Activated CD8-positive, alpha-beta memory T cell treated with anti-CD3 and anti-CD28 coated beads, Interleukin-2, amount 10 ng/mL, durations not matched to agents 7 days and 5 days (primary cell): ENCODE measurements at regions not wholly inside any gene's neighbourhood (a gene's known extent, or its start where the extent isn't known, plus 50 kb on each side); places are given as distances from the start of the nearest gene placed in this dataset.

Source experiments
- ATAC-seq: fragments of 150-1000 bp; cut with Tn5 transposase; one replicate; pipeline ENCODE4 v1.10.0; 2021; ENCODE audit warnings: moderate library complexity
- CTCF ChIA-PET: fragments of 350-600 bp; sonication (Branson Sonifier 250); formaldehyde crosslinking; loops from one replicate; lab custom pipeline; 2021; ENCODE audit warnings: antibody characterized with exemption; lab: Charles Lee
- DNase-seq: peaks from one replicate; pipeline ENCODE4 v3.0.0-alpha.2; 2020
- H3K27ac Mint-ChIP-seq: one replicate; pipeline ENCODE4 v1.8.0; 2021; ENCODE audit warnings: mild to moderate bottlenecking, mixed read lengths
- H3K27me3 Mint-ChIP-seq: one replicate; pipeline ENCODE4 v1.8.0; 2021; ENCODE audit warnings: mixed read lengths
- H3K36me3 Mint-ChIP-seq: one replicate; pipeline ENCODE4 v1.8.0; 2021; ENCODE audit warnings: mild to moderate bottlenecking, mixed read lengths
- H3K4me1 Mint-ChIP-seq: one replicate; pipeline ENCODE4 v1.8.0; 2021; ENCODE audit warnings: mixed read lengths
- H3K4me3 Mint-ChIP-seq: one replicate; pipeline ENCODE4 v1.8.0; 2021; ENCODE audit warnings: mild to moderate bottlenecking, moderate library complexity, mixed read lengths
- H3K9me3 Mint-ChIP-seq: one replicate; pipeline ENCODE4 v1.8.0; 2022; ENCODE audit warnings: low read depth, mixed read lengths

- no peaks in the 10 kb centered on the region for H3K9me3 Mint-ChIP-seq
- H3K4me1 Mint-ChIP-seq, result no peaks in the 10 kb centered on the region
- no peaks in the 10 kb centered on the region for H3K36me3 Mint-ChIP-seq
- DNase-seq (no peak), ATAC-seq (no peak)
- no peak overlapping the region for H3K4me3 Mint-ChIP-seq
- peaks cover 13% of the 10 kb centered on the region for H3K27me3 Mint-ChIP-seq
- CTCF ChIA-PET, result no interaction called here
- H3K27ac Mint-ChIP-seq, result no peak overlapping the region
Measured at GRCh38 chr10:94197241-94197640, 165.5 kb downstream of the NOC3L start.

- no peaks in the 10 kb centered on the region for H3K36me3 Mint-ChIP-seq
- H3K9me3 Mint-ChIP-seq, result no peaks in the 10 kb centered on the region
- no peak overlapping the region for H3K27ac Mint-ChIP-seq
- DNase-seq (no peak), ATAC-seq (no peak)
- no peak overlapping the region for H3K4me3 Mint-ChIP-seq
- no peaks in the 10 kb centered on the region for H3K4me1 Mint-ChIP-seq
- peaks cover 19% of the 10 kb centered on the region for H3K27me3 Mint-ChIP-seq
- CTCF ChIA-PET, result no interaction called here
Measured at GRCh38 chr10:94198324-94198723, 164.4 kb downstream of the NOC3L start.

DNA sequence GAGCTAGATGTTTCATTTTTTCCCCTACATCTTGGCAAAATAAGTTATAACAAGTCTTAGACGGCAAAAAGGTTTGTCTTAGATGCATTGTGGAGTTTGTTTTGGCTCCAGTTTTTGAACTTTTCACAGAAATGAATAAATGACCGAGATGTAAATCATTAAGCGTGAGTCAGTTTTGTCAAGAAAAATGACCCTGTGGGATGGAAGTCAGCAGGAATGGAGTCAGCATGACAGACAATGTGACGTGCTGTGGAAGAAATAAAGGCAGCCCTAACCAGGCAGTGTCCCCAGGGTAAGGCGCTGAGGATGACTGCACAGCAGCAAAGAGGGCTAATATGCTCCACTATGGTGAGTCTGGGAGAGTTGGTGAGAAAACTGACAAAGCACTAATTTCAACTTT, 163.2 kb downstream of the NOC3L start:
- Mint-ChIP-seq H3K4me1 (no peaks in the 10 kb centered on the region), H3K4me3 (no peak overlapping the region), H3K36me3 (no peaks in the 10 kb centered on the region), H3K27ac (no peak overlapping the region), H3K27me3 (peaks cover 17% of the 10 kb centered on the region), H3K9me3 (no peaks in the 10 kb centered on the region)
- ATAC-seq, result no peak
- CTCF ChIA-PET, result no interaction called here
- DNase-seq, result no peak

- H3K27me3 Mint-ChIP-seq, result peaks cover 14% of the 10 kb centered on the region
- no peaks in the 10 kb centered on the region for H3K4me1 Mint-ChIP-seq
- H3K4me3 Mint-ChIP-seq, result no peak overlapping the region
- DNase-seq, result no peak
- H3K9me3 Mint-ChIP-seq, result no peaks in the 10 kb centered on the region
- H3K27ac Mint-ChIP-seq, result no peak overlapping the region
- CTCF ChIA-PET, result no interaction called here
- no peak for ATAC-seq
- H3K36me3 Mint-ChIP-seq, result no peaks in the 10 kb centered on the region
Measured at GRCh38 chr10:94200146-94200837, 162.4 kb downstream of the NOC3L start.

DNA sequence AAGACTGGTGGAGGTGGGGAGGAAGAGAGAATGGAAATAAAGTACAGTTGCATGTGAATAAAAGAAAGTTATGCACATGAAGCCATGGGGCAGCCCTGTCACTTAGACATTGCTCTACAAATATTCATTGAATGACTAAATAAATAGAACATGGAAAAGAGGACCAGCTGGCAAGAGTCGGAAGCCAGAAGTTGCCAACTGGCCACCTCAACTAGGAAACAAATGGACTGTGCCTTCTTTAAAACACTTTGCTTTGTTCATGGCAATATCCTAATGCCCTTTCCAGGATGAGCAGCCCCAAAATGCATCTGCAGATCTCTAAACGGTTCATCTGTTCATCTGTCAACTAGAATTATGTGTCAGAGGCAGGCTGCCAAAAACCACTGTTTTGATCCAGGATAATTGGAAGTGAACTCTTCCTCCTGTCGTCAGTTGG, 157.3 kb downstream of the NOC3L start:
- ATAC-seq (no peak), DNase-seq (no peak)
- H3K27ac Mint-ChIP-seq, result no peak overlapping the region
- H3K4me1 Mint-ChIP-seq, result peaks cover 12% of the 10 kb centered on the region
- no peak overlapping the region for H3K4me3 Mint-ChIP-seq
- no peaks in the 10 kb centered on the region for H3K36me3 Mint-ChIP-seq
- CTCF ChIA-PET, result no interaction called here
- H3K27me3 Mint-ChIP-seq, result peaks cover 14% of the 10 kb centered on the region
- no peaks in the 10 kb centered on the region for H3K9me3 Mint-ChIP-seq

DNA sequence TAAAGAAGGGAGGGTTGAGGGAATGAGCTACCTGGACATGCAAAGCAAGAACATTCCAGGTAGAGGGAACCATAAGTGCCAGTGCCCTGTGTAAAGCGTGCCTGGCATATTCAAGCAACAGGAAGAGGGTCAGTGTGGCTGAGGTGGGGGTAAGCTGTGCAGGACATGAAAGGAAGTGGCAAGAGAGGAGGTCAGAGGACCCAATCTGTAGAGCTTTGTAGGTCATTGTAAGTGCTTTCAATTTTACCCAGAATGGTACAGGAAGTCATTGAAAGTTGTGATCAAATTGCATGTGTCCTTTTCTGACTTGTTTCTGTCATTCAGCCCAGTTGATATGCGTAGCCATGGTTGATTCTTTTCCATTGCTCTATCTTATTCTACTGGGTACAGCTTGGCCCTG, 156.6 kb downstream of the NOC3L start:
- H3K27ac Mint-ChIP-seq, result no peak overlapping the region
- CTCF ChIA-PET, result no interaction called here
- DNase-seq, result no peak
- no peaks in the 10 kb centered on the region for H3K9me3 Mint-ChIP-seq
- H3K4me1 Mint-ChIP-seq, result peaks cover 12% of the 10 kb centered on the region
- ATAC-seq, result no peak
- H3K27me3 Mint-ChIP-seq, result peaks cover 15% of the 10 kb centered on the region
- H3K36me3 Mint-ChIP-seq, result no peaks in the 10 kb centered on the region
- H3K4me3 Mint-ChIP-seq, result no peak overlapping the region

DNA sequence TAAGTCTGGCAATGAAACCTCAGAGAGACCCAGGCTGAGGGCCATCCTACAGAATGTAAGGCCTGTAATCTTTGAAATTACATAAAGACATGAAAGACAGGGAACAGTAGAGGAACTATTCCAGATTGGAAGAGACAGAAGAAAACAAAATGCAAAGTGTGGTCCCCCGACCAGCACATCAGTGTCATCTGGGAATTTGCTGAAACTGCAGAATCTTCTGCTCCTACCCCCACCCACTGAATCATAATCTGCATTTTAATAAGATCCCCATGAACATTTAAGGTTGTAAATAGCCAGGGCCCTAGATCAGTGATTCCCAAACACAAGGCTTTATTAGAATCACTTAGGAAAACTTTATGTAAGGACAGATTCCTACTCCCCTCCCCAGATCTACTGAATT, 154.4 kb downstream of the NOC3L start:
- no peak overlapping the region for H3K27ac Mint-ChIP-seq
- no peak for ATAC-seq
- H3K4me3 Mint-ChIP-seq, result no peak overlapping the region
- peaks cover 9% of the 10 kb centered on the region for H3K27me3 Mint-ChIP-seq
- H3K4me1 Mint-ChIP-seq, result peaks cover 12% of the 10 kb centered on the region
- CTCF ChIA-PET, result no interaction called here
- H3K9me3 Mint-ChIP-seq, result no peaks in the 10 kb centered on the region
- H3K36me3 Mint-ChIP-seq, result no peaks in the 10 kb centered on the region
- DNase-seq, result no peak

- Mint-ChIP-seq H3K4me3 (no peak overlapping the region), H3K36me3 (no peaks in the 10 kb centered on the region), H3K27me3 (peaks cover 10% of the 10 kb centered on the region), H3K9me3 (no peaks in the 10 kb centered on the region), H3K4me1 (peaks cover 12% of the 10 kb centered on the region), H3K27ac (no peak overlapping the region)
- CTCF ChIA-PET, result no interaction called here
- DNase-seq (no peak), ATAC-seq (no peak)
Measured at GRCh38 chr10:94210440-94211168, 152.1 kb downstream of the NOC3L start.

DNA sequence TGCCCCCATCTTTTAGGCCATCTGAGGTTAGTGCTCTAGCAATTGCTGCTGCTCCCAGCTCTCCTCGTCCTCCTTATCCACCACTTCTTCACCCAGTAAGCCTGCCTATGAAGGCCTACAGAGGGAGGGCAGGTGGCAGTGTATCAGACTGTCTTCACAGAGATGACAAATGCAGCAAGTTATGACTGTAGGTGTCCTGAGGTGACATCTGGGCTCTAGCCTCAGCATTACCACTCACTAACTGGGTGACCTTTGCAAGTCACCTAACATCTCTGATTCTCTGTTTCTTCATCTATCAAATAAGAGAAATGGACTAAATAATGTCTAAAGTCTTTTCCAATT, 151.6 kb downstream of the NOC3L start:
- Mint-ChIP-seq H3K4me3 (no peak overlapping the region), H3K4me1 (peaks cover 7% of the 10 kb centered on the region), H3K27me3 (peaks cover 10% of the 10 kb centered on the region), H3K9me3 (no peaks in the 10 kb centered on the region), H3K36me3 (no peaks in the 10 kb centered on the region), H3K27ac (no peak overlapping the region)
- DNase-seq (no peak), ATAC-seq (no peak)
- CTCF ChIA-PET, result no interaction called here

DNA sequence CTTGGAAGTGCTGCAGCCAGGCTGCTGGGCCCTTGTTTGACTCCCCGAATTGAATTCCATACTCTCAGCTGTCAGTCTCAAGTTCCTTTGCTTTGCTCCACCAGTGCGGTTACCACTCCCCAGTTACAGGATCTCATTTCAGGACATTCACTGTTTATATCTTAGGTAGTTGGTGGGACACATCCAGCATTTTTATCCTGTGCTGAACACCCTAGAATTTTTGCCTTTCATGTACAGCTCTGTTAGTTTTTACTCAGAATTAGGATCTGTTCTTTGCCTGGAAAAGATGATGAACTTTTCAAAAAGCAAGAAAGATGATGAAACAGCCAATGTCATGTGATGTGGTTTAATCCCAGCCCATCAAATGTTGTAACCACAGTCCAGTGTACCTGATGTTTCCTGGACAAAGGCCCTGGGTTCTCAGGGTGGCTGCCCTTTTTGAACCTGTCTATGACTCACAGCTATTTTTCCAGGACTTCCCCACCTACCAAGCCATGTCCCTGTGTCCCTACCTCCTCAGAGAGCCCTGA, 149.7 kb downstream of the NOC3L start:
- no peak for ATAC-seq
- Mint-ChIP-seq H3K4me1 (no peaks in the 10 kb centered on the region), H3K9me3 (no peaks in the 10 kb centered on the region), H3K27ac (no peak overlapping the region), H3K36me3 (no peaks in the 10 kb centered on the region), H3K4me3 (no peak overlapping the region), H3K27me3 (peaks cover 10% of the 10 kb centered on the region)
- DNase-seq, result no peak
- CTCF ChIA-PET, result no interaction called here

DNA sequence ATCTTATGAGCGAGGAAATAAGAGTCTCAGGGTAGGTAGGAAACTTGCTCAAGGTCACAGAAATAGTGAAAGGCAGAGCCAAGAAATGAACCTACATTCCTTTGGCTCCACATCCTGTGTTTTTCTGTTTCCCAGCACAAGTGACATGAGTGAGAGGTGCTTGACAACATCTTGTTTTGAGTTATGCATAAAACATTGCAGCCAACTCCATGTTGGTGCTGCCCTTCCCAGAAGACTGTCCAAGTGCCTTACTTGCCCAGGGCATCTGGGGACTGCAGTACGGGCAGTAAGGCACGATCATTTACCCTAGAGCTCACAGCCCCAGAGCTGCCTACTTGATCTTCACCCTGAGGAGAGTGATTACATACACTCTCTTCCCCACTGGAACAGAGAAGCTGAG, 148.8 kb downstream of the NOC3L start:
- no peak for DNase-seq
- CTCF ChIA-PET, result no interaction called here
- ATAC-seq, result no peak
- no peak overlapping the region for H3K4me3 Mint-ChIP-seq
- no peaks in the 10 kb centered on the region for H3K36me3 Mint-ChIP-seq
- H3K9me3 Mint-ChIP-seq, result no peaks in the 10 kb centered on the region
- H3K27ac Mint-ChIP-seq, result no peak overlapping the region
- no peaks in the 10 kb centered on the region for H3K4me1 Mint-ChIP-seq
- H3K27me3 Mint-ChIP-seq, result peaks cover 6% of the 10 kb centered on the region

DNA sequence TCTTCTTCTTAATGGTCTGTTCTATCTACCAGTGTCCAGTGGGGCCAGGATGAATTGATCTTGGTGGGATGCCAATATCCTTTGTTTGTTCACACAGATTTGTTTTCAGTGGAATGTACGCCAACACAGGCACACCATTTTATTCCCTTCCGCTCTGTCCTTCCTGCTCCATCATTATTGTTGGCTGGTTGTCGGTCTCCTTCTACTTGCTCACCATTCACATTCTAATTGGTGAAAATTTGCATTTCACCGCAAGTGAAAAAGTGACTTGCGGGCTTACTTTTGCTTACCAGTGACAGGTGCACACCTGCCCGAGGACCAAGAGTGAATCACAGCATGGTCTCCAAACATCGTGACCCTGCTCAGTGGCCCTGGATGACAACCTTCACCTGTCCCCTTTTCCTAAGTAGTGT, 148.3 kb downstream of the NOC3L start:
- no peak overlapping the region for H3K4me3 Mint-ChIP-seq
- H3K4me1 Mint-ChIP-seq, result no peaks in the 10 kb centered on the region
- no peaks in the 10 kb centered on the region for H3K36me3 Mint-ChIP-seq
- H3K27me3 Mint-ChIP-seq, result peaks cover 5% of the 10 kb centered on the region
- no peak for ATAC-seq
- H3K9me3 Mint-ChIP-seq, result no peaks in the 10 kb centered on the region
- no peak for DNase-seq
- H3K27ac Mint-ChIP-seq, result no peak overlapping the region
- CTCF ChIA-PET, result no interaction called here

DNA sequence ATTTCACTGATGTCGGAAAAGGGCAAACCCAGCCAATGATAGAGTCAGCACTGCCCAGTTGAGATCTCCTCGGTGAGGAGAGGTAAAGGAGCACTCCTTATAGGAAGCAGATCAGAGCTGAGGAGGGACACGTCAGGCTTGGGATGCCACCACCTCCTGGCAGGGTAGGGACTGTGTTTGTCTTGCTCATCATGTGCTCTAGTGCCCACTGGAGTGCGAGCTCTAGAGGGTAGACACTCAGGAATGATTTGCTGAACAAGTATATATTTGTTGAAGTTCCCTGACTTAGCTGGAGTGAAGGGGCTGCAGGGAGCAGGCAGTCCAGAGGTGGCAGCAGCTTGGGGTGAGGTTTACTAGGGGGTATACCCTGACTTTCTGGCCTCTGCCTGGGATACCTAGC, 146.5 kb downstream of the NOC3L start:
- no peak overlapping the region for H3K4me3 Mint-ChIP-seq
- H3K27ac Mint-ChIP-seq, result no peak overlapping the region
- no peak for ATAC-seq
- H3K4me1 Mint-ChIP-seq, result no peaks in the 10 kb centered on the region
- H3K27me3 Mint-ChIP-seq, result peaks cover 4% of the 10 kb centered on the region
- no peak for DNase-seq
- no peaks in the 10 kb centered on the region for H3K36me3 Mint-ChIP-seq
- CTCF ChIA-PET, result no interaction called here
- no peaks in the 10 kb centered on the region for H3K9me3 Mint-ChIP-seq

DNA sequence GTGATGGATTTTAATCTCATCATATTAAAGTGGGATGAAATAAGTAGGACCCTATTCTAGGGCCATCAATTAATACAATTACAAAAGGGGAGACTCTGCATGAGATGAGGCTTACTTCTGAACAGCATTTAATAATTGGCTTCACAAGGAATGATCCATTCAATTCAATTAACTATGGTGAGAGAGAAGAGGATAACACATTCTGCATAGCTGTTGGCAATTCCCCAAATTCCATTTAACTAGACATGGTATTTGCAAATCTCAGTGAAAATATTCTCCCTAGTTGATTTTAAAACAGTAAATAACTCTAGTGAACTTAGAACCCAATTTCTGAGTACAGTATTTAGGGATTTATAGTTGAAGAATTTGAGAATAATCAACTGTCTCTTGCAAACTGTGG, 145.3 kb downstream of the NOC3L start:
- DNase-seq (no peak), ATAC-seq (no peak)
- H3K9me3 Mint-ChIP-seq, result no peaks in the 10 kb centered on the region
- H3K4me3 Mint-ChIP-seq, result no peak overlapping the region
- peaks cover 4% of the 10 kb centered on the region for H3K27me3 Mint-ChIP-seq
- H3K4me1 Mint-ChIP-seq, result no peaks in the 10 kb centered on the region
- no peaks in the 10 kb centered on the region for H3K36me3 Mint-ChIP-seq
- no peak overlapping the region for H3K27ac Mint-ChIP-seq
- CTCF ChIA-PET, result no interaction called here
